ENCODE measurements at regions not wholly inside any gene's neighbourhood (a gene's known extent, or its start where the extent isn't known, plus 50 kb on each side); places are given as distances from the start of the nearest gene placed in this dataset.

- H3K9me3 ChIP-seq = no peaks in the 10 kb centered on the region
- WGBS, 2 donors = 75 to 76% methylated on average over 1 of the region's 1 CpG
- intact Hi-C loops (cut with DNase I; ENCODE audit: low total_unique reads) = no loop called here
- TF ChIP-seq CTCF (IDR thresholded peaks at IDR 0.05) (no peak), POLR2A (IDR thresholded peaks at IDR 0.05) (no peak)
- no peak overlapping the region for H3K27ac ChIP-seq
- H3K36me3 ChIP-seq (ENCODE audit: low read depth, missing control alignments) = no peaks in the 10 kb centered on the region
- H3K4me3 ChIP-seq = no peak overlapping the region
- no peaks in the 10 kb centered on the region for H3K27me3 ChIP-seq
- DNase-seq = no peak
- no peaks in the 10 kb centered on the region for H3K4me1 ChIP-seq
Observed at GRCh38 chr20:7500231-7500663, 440.0 kb downstream of the HAO1 start.

- TF ChIP-seq POLR2A (IDR thresholded peaks at IDR 0.05) (no peak), CTCF (IDR thresholded peaks at IDR 0.05) (no peak)
- no peaks in the 10 kb centered on the region for H3K27me3 ChIP-seq
- no peak overlapping the region for H3K27ac ChIP-seq
- H3K4me3 ChIP-seq = no peak overlapping the region
- WGBS, 2 donors = 59 to 68% methylated on average over 3 of the region's 3 CpGs
- DNase-seq = no peak
- intact Hi-C loops (cut with DNase I; ENCODE audit: low total_unique reads) = no loop called here
- no peaks in the 10 kb centered on the region for H3K9me3 ChIP-seq
- no peaks in the 10 kb centered on the region for H3K4me1 ChIP-seq
- H3K36me3 ChIP-seq (ENCODE audit: low read depth, missing control alignments) = no peaks in the 10 kb centered on the region
Observed at GRCh38 chr20:7503501-7503900, 436.8 kb downstream of the HAO1 start.

GRCh38 chr20:7505152-7505834, 435.0 kb downstream of the HAO1 start:
- no peak overlapping the region for H3K4me3 ChIP-seq
- H3K27me3 ChIP-seq = no peaks in the 10 kb centered on the region
- no peak for DNase-seq
- 71 to 80% methylated on average over 4 of the region's 4 CpGs for WGBS, 2 donors
- intact Hi-C loops (cut with DNase I; ENCODE audit: low total_unique reads) = no loop called here
- no peaks in the 10 kb centered on the region for H3K4me1 ChIP-seq
- no peak for TF ChIP-seq POLR2A (IDR thresholded peaks at IDR 0.05)
- TF ChIP-seq CTCF (IDR thresholded peaks at IDR 0.05) = no peak
- no peak overlapping the region for H3K27ac ChIP-seq
- no peaks in the 10 kb centered on the region for H3K36me3 ChIP-seq (ENCODE audit: low read depth, missing control alignments)
- no peaks in the 10 kb centered on the region for H3K9me3 ChIP-seq

- DNase-seq = no peak
- H3K4me3 ChIP-seq = no peak overlapping the region
- WGBS, 2 donors = 91 to 95% methylated on average over 4 of the region's 4 CpGs
- H3K27ac ChIP-seq = no peak overlapping the region
- no peaks in the 10 kb centered on the region for H3K9me3 ChIP-seq
- H3K4me1 ChIP-seq = no peaks in the 10 kb centered on the region
- H3K36me3 ChIP-seq (ENCODE audit: low read depth, missing control alignments) = no peaks in the 10 kb centered on the region
- TF ChIP-seq POLR2A (IDR thresholded peaks at IDR 0.05) (no peak), CTCF (IDR thresholded peaks at IDR 0.05) (no peak)
- intact Hi-C loops (cut with DNase I; ENCODE audit: low total_unique reads) = no loop called here
- H3K27me3 ChIP-seq = no peaks in the 10 kb centered on the region
Observed at GRCh38 chr20:7505835-7506221, 434.4 kb downstream of the HAO1 start.

- intact Hi-C loops (cut with DNase I; ENCODE audit: low total_unique reads) = no loop called here
- no peak for DNase-seq
- Histone ChIP-seq H3K27me3 (no peaks in the 10 kb centered on the region), H3K4me1 (no peaks in the 10 kb centered on the region), H3K27ac (no peak overlapping the region), H3K4me3 (no peak overlapping the region), H3K36me3 (ENCODE audit: low read depth, missing control alignments) (no peaks in the 10 kb centered on the region), H3K9me3 (no peaks in the 10 kb centered on the region)
- TF ChIP-seq CTCF (IDR thresholded peaks at IDR 0.05) (no peak), POLR2A (IDR thresholded peaks at IDR 0.05) (no peak)
- 53 to 56% methylated on average over 6 of the region's 6 CpGs for WGBS, 2 donors
Observed at GRCh38 chr20:7516621-7517111, 423.6 kb downstream of the HAO1 start.
